IMR-90 (cell line): ENCODE measurements at regions not wholly inside any gene's neighbourhood (a gene's known extent, or its start where the extent isn't known, plus 50 kb on each side); places are given as distances from the start of the nearest gene placed in this dataset.

ENCODE experiments used
- ATAC-seq: fragments of 200-7000 bp; cut with Tn5 transposase; 2 replicates; pipeline ENCODE4 v1.9.1; 2020; ENCODE audit warnings: low read depth, mild to moderate bottlenecking, moderate library complexity
- BruUV-seq: library from RNA; stranded (reverse); fragments of 400-500 nt; replicated peaks from 2 replicates; lab custom pipeline; 2021; lab: Mats Ljungman, UMichigan
- CTCF ChIA-PET: fragments of 300-600 bp; formaldehyde crosslinking; extraction: SDS; loops from one replicate; lab custom pipeline; 2021; ENCODE audit warnings: antibody characterized with exemption; lab: Yijun Ruan, JAX
- POLR2A ChIA-PET: fragments of 300-600 bp; sonication (Branson Sonifier 250); formaldehyde crosslinking; loops from one replicate; lab custom pipeline; 2022; ENCODE audit warnings: antibody characterized with exemption; ENCODE audit not compliant: unreplicated experiment; lab: Charles Lee
- DNase-seq: peaks from one replicate; pipeline ENCODE4 v3.0.0; 2013
- H2AFZ ChIP-seq: replicated peaks from 2 replicates; pipeline ENCODE3; 2013; ENCODE audit warnings: low read length, mild to moderate bottlenecking; ENCODE audit not compliant: poor library complexity
- H2AK5ac ChIP-seq: 2 replicates; pipeline ENCODE4 v1.6.1; 2013; ENCODE audit warnings: low read depth, low read length, inconsistent platforms
- H2AK9ac ChIP-seq: replicated peaks from 2 replicates; pipeline ENCODE3; 2013; ENCODE audit warnings: mild to moderate bottlenecking, low read depth, low read length, moderate library complexity; ENCODE audit not compliant: poor library complexity
- H2BK120ac ChIP-seq: 2 replicates; pipeline ENCODE4 v1.6.1; 2013; ENCODE audit warnings: low read depth, low read length, inconsistent platforms
- H2BK15ac ChIP-seq: 3 replicates; pipeline ENCODE4 v1.6.1; 2013; ENCODE audit warnings: low read depth, low read length, inconsistent platforms
- H2BK20ac ChIP-seq: 2 replicates; pipeline ENCODE4 v1.6.1; 2013; ENCODE audit warnings: low read depth, mild to moderate bottlenecking, inconsistent platforms, low read length, moderate library complexity
- H2BK5ac ChIP-seq: 2 replicates; pipeline ENCODE4 v1.6.1; 2013; ENCODE audit warnings: mild to moderate bottlenecking, low read depth, low read length, inconsistent platforms; ENCODE audit not compliant: poor library complexity, severe bottlenecking
- H3K14ac ChIP-seq: replicated peaks from 2 replicates; pipeline ENCODE4 v1.6.1; 2013; ENCODE audit warnings: low read depth, low read length, inconsistent platforms
- H3K18ac ChIP-seq: 2 replicates; pipeline ENCODE4 v1.6.1; 2013; ENCODE audit warnings: low read depth, low read length, control low read depth
- H3K23ac ChIP-seq: 2 replicates; pipeline ENCODE4 v1.6.1; 2013; ENCODE audit warnings: low read depth, low read length, inconsistent platforms
- H3K27ac ChIP-seq: 2 replicates; pipeline ENCODE4 v1.5.1; 2013; ENCODE audit warnings: mild to moderate bottlenecking, control low read depth, low read length; ENCODE audit not compliant: insufficient read depth
- H3K27me3 ChIP-seq: 2 replicates; pipeline ENCODE4 v1.6.1; 2013; ENCODE audit warnings: low read length; ENCODE audit not compliant: control insufficient read depth, insufficient read depth
- H3K36me3 ChIP-seq: 2 replicates; pipeline ENCODE4 v1.6.1; 2013; ENCODE audit warnings: low read length, mixed read lengths; ENCODE audit not compliant: control insufficient read depth, insufficient read depth
- H3K4ac ChIP-seq: 2 replicates; pipeline ENCODE4 v1.6.1; 2013; ENCODE audit warnings: low read depth, low read length, inconsistent platforms
- H3K4me1 ChIP-seq: 2 replicates; pipeline ENCODE4 v1.6.1; 2013; ENCODE audit warnings: low read length, mixed read lengths; ENCODE audit not compliant: control insufficient read depth, insufficient read depth
- H3K4me2 ChIP-seq: 2 replicates; pipeline ENCODE4 v1.6.1; 2013; ENCODE audit warnings: low read depth, mild to moderate bottlenecking, control low read depth, low read length, moderate library complexity
- H3K4me3 ChIP-seq: 2 replicates; pipeline ENCODE4 v1.5.1; 2013; ENCODE audit warnings: low read depth, mild to moderate bottlenecking, control low read depth, low read length, moderate library complexity; ENCODE audit not compliant: insufficient read depth
- H3K56ac ChIP-seq: 2 replicates; pipeline ENCODE4 v1.6.1; 2013; ENCODE audit warnings: low read length, inconsistent platforms; ENCODE audit not compliant: insufficient read depth; ENCODE audit errors: extremely low read depth
- H3K79me1 ChIP-seq, 2 experiments: 2 replicates each; pipeline ENCODE4 v1.6.1; 2013; ENCODE audit warnings: low read length in 2 of 2, inconsistent platforms in 1 of 2, low read depth in 1 of 2
- H3K9ac ChIP-seq: 2 replicates; pipeline ENCODE4 v1.6.1; 2013; ENCODE audit warnings: low read depth, low read length, control low read depth
- H3K9me1 ChIP-seq: 2 replicates; pipeline ENCODE4 v1.6.1; 2013; ENCODE audit warnings: low read length, inconsistent platforms; ENCODE audit not compliant: insufficient read depth
- H3K9me3 ChIP-seq: 2 replicates; pipeline ENCODE4 v1.6.1; 2013; ENCODE audit warnings: low read length; ENCODE audit not compliant: control insufficient read depth, insufficient read depth
- H4K20me1 ChIP-seq: 2 replicates; pipeline ENCODE4 v1.6.1; 2013; ENCODE audit warnings: low read length, inconsistent platforms; ENCODE audit not compliant: insufficient read depth
- H4K5ac ChIP-seq: 2 replicates; pipeline ENCODE4 v1.6.1; 2013; ENCODE audit warnings: mild to moderate bottlenecking, low read depth, low read length, control low read depth
- H4K8ac ChIP-seq, 2 experiments: 2 replicates each; pipeline ENCODE4 v1.6.1; 2013; ENCODE audit warnings: low read depth in 2 of 2, low read length in 2 of 2, control low read depth in 1 of 2, inconsistent platforms in 1 of 2
- H4K91ac ChIP-seq: 2 replicates; pipeline ENCODE4 v1.6.1; 2013; ENCODE audit warnings: low read depth, low read length, inconsistent platforms; ENCODE audit not compliant: insufficient read depth
- CEBPB ChIP-seq: IDR thresholded peaks from 2 replicates; pipeline ENCODE4 v1.6.1; 2012; ENCODE audit warnings: low read depth, low read length, improper control_type of control experiment
- CHD1 ChIP-seq: IDR thresholded peaks from 2 replicates; pipeline ENCODE4 v1.6.1; 2012; ENCODE audit warnings: low read depth, low read length, improper control_type of control experiment
- MAZ ChIP-seq: IDR thresholded peaks from 2 replicates; pipeline ENCODE4 v1.6.1; 2012; ENCODE audit warnings: low read depth, mild to moderate bottlenecking, low read length, improper control_type of control experiment, moderate library complexity, borderline replicate concordance
- SMC3 ChIP-seq: fragments of 150-350 bp; IDR thresholded peaks from 2 replicates; pipeline ENCODE4 v1.6.1; 2016; ENCODE audit warnings: low read depth, mild to moderate bottlenecking, antibody characterized with exemption, low read length, moderate library complexity
- whole genome bisulfite sequencing, 2 experiments: methylation state at CpG; one replicate each; pipeline versions ENCODE4 v1.1.5 to v1.1.7; 2013; ENCODE audit warnings: missing lambda C conversion rate in 2 of 2; ENCODE audit not compliant: insufficient read length in 1 of 2; ENCODE audit errors: extremely low coverage in 2 of 2; 5-methylcytosine and 5-hydroxymethylcytosine counted together
- dilution Hi-C: fragments of 300-500 bp; cut with HindIII; formaldehyde crosslinking; loops from one replicate; pipeline ENCODE4 v1.14.3; 2018; ENCODE audit warnings: low sequenced_read_pairs; ENCODE audit not compliant: unreplicated experiment
- in situ Hi-C: fragments of 300-500 bp; cut with MboI; formaldehyde crosslinking; loops from 3 replicates; pipeline ENCODE4 v1.14.3; 2019; ENCODE audit warnings: low sequenced_read_pairs, inconsistent platforms, mixed read lengths
- intact Hi-C: fragments of 100-400 bp; cut with micrococcal nuclease; formaldehyde crosslinking; loops from 2 replicates; pipeline ENCODE4 v1.10.0; 2022

DNA sequence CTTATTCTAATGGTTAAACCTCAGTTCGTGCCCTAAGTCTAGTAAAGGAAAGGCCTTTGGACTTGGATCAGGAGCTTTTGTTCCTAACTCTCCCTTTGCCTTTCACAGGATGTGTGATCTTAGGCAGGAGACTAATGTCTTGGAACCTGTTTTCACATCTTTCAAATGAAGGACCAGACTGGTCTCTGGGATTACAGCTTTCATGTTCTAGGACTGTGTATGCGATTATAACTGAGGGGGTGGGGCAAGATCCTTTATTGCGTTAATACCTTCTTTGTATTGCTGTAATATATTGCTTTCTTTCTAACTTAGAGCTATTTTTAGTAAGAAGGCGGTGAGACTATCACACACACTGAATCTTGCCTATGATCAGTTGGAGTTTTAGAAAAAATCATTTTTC is 368.1 kb downstream of the RPRM start:
- H2BK15ac ChIP-seq = no peak overlapping the region
- no peak overlapping the region for H2AK5ac ChIP-seq
- no peak overlapping the region for H3K18ac ChIP-seq
- ChIA-PET CTCF (no interaction called here), POLR2A (no interaction called here)
- ATAC-seq (no peak), DNase-seq (no peak)
- H3K27me3 ChIP-seq = no peaks in the 10 kb centered on the region
- no peaks in the 10 kb centered on the region for H3K4me1 ChIP-seq
- H3K4me2 ChIP-seq = no peak overlapping the region
- no peak overlapping the region for H3K14ac ChIP-seq
- in situ Hi-C loops (no loop called here), dilution Hi-C loops (no loop called here), intact Hi-C loops (no loop called here)
- H3K4me3 ChIP-seq = no peak overlapping the region
- no TSS peak for BruUV-seq
- H3K4ac ChIP-seq = no peak overlapping the region
- H2BK5ac ChIP-seq = no peak overlapping the region
- no peak overlapping the region for H2AFZ ChIP-seq
- no peak overlapping the region for H4K8ac ChIP-seq
- no peak overlapping the region for H3K27ac ChIP-seq
- no peak overlapping the region for H3K23ac ChIP-seq
- no peak overlapping the region for H3K9ac ChIP-seq
- no peaks in the 10 kb centered on the region for H4K20me1 ChIP-seq
- no peaks in the 10 kb centered on the region for H3K36me3 ChIP-seq
- no peak overlapping the region for H2AK9ac ChIP-seq
- no peak overlapping the region for H4K91ac ChIP-seq
- no peak overlapping the region for H3K56ac ChIP-seq
- peaks cover 3% of the 10 kb centered on the region; the same call in 1 of the 2 replicates for H3K9me3 ChIP-seq
- H3K79me1 ChIP-seq = no peaks in the 10 kb centered on the region
- H2BK120ac ChIP-seq = no peak overlapping the region
- H4K5ac ChIP-seq = no peak overlapping the region
- no peak overlapping the region for H2BK20ac ChIP-seq
- no peaks in the 10 kb centered on the region for H3K9me1 ChIP-seq
- no CpG with 5 or more reads among the region's 4 CpGs for WGBS, 2 experiments
- no peak for TF ChIP-seq CEBPB
- no peak for TF ChIP-seq SMC3
- TF ChIP-seq MAZ = no peak
- TF ChIP-seq CHD1 = no peak
